Small intestine (tissue), 7 donors: ENCODE measurements at regions not wholly inside any gene's neighbourhood (a gene's known extent, or its start where the extent isn't known, plus 50 kb on each side); places are given as distances from the start of the nearest gene placed in this dataset.

Source experiments
- DNase-seq, 2 donors: peaks; one replicate each; pipeline versions ENCODE4 v3.0.0 to v3.0.0-alpha.2; 2013
- FAIRE-seq: peaks from 2 replicates; lab custom pipeline; 2012; peaks lifted over from hg19 to GRCh38; lab: Jason Lieb, UNC
- H3K27ac ChIP-seq, 3 donors: one replicate each; pipeline ENCODE4 v1.5.1; 2013; ENCODE audit warnings: low read length in 2 of 3, mild to moderate bottlenecking in 2 of 3, control low read depth in 1 of 3, inconsistent platforms in 1 of 3, low read depth in 1 of 3, moderate library complexity in 1 of 3
- H3K27me3 ChIP-seq, 3 donors: one replicate each; pipeline ENCODE4 v1.6.1; 2013; ENCODE audit warnings: low read length in 3 of 3, inconsistent platforms in 1 of 3; ENCODE audit not compliant: control insufficient read depth in 3 of 3, insufficient read depth in 3 of 3
- H3K36me3 ChIP-seq, 3 donors: one replicate each; pipeline ENCODE4 v1.6.1; 2013; ENCODE audit warnings: low read length in 3 of 3, inconsistent platforms in 1 of 3, low read depth in 1 of 3, mild to moderate bottlenecking in 1 of 3, moderate library complexity in 1 of 3; ENCODE audit not compliant: control insufficient read depth in 3 of 3, insufficient read depth in 2 of 3
- H3K4me1 ChIP-seq, 3 donors: one replicate each; pipeline ENCODE4 v1.6.1; 2013; ENCODE audit warnings: low read length in 2 of 3, inconsistent platforms in 1 of 3, low read depth in 1 of 3, mild to moderate bottlenecking in 1 of 3, moderate library complexity in 1 of 3; ENCODE audit not compliant: control insufficient read depth in 3 of 3, insufficient read depth in 2 of 3
- H3K4me3 ChIP-seq, 3 donors: one replicate each; pipeline ENCODE4 v1.5.1; 2013; ENCODE audit warnings: low read length in 3 of 3, control low read depth in 1 of 3, inconsistent platforms in 1 of 3, low read depth in 1 of 3, mild to moderate bottlenecking in 1 of 3, moderate library complexity in 1 of 3
- H3K9me3 ChIP-seq, 2 donors: one replicate each; pipeline ENCODE4 v1.6.1; 2013; ENCODE audit warnings: low read depth in 1 of 2, low read length in 1 of 2; ENCODE audit not compliant: control insufficient read depth in 2 of 2, insufficient read depth in 1 of 2
- WGBS, 3 donors: extraction: QIAGEN DNeasy Blood & Tissue Kit; methylation state at CpG; one replicate each; pipeline ENCODE4 v1.1.7; 2013; 5-methylcytosine and 5-hydroxymethylcytosine counted together
- donor health status: healthy with polysubstance abuse.
- donor health status: control.
- donor health status: control.
- donor health status: Bipolar disorder and iron deficiency.
- donor health status: healthy.

GRCh38 chrX:142742581-142742980 lies 283.1 kb upstream of the SPANXN4 start:
- Histone ChIP-seq H3K27ac (no peak overlapping the region), H3K4me1 (no peaks in the 10 kb centered on the region), H3K27me3 (no peaks in the 10 kb centered on the region), H3K9me3 (no peaks in the 10 kb centered on the region), H3K36me3 (no peaks in the 10 kb centered on the region), H3K4me3 (no peak overlapping the region)
- FAIRE-seq (no peak), DNase-seq (no peak)
- WGBS, 3 donors, result 43 to 69% (median 63%) methylated on average over 2 of the region's 2 CpGs

- no peaks in the 10 kb centered on the region for H3K9me3 ChIP-seq
- FAIRE-seq (no peak), DNase-seq (no peak)
- H3K4me1 ChIP-seq, result no peaks in the 10 kb centered on the region
- 47 to 63% (median 57%) methylated on average over 2 of the region's 2 CpGs for WGBS, 3 donors
- H3K4me3 ChIP-seq, result no peak overlapping the region
- H3K36me3 ChIP-seq, result no peaks in the 10 kb centered on the region
- no peak overlapping the region for H3K27ac ChIP-seq
- H3K27me3 ChIP-seq, result no peaks in the 10 kb centered on the region
Measured at GRCh38 chrX:142733327-142733726, 292.4 kb upstream of the SPANXN4 start.

- Histone ChIP-seq H3K4me3 (no peak overlapping the region), H3K27ac (no peak overlapping the region), H3K27me3 (no peaks in the 10 kb centered on the region), H3K36me3 (no peaks in the 10 kb centered on the region), H3K4me1 (no peaks in the 10 kb centered on the region), H3K9me3 (no peaks in the 10 kb centered on the region)
- no peak for DNase-seq
- FAIRE-seq, result no peak
- 43 to 48% (median 46%) methylated on average over 3 of the region's 3 CpGs for WGBS, 3 donors
Measured at GRCh38 chrX:142711796-142712290, 313.9 kb upstream of the SPANXN4 start.

GRCh38 chrX:142702749-142703148 lies 323.0 kb upstream of the SPANXN4 start:
- H3K9me3 ChIP-seq, result no peaks in the 10 kb centered on the region
- H3K27me3 ChIP-seq, result no peaks in the 10 kb centered on the region
- FAIRE-seq (no peak), DNase-seq (no peak)
- no peaks in the 10 kb centered on the region for H3K36me3 ChIP-seq
- WGBS, 3 donors, result 17 to 53% (median 29%) methylated on average over 2 of the region's 2 CpGs
- H3K27ac ChIP-seq, result no peak overlapping the region
- no peaks in the 10 kb centered on the region for H3K4me1 ChIP-seq
- no peak overlapping the region for H3K4me3 ChIP-seq

GRCh38 chrX:142688256-142688655 lies 337.5 kb upstream of the SPANXN4 start:
- Histone ChIP-seq H3K36me3 (no peaks in the 10 kb centered on the region), H3K9me3 (peaks cover 0 to 4% of the 10 kb centered on the region in 2 donors), H3K4me3 (no peak overlapping the region), H3K27ac (no peak overlapping the region), H3K4me1 (no peaks in the 10 kb centered on the region), H3K27me3 (no peaks in the 10 kb centered on the region)
- no peak for FAIRE-seq
- 72 to 86% (median 83%) methylated on average over 2 of the region's 2 CpGs for WGBS, 3 donors
- no peak for DNase-seq

GRCh38 chrX:142686653-142687283 lies 339.0 kb upstream of the SPANXN4 start:
- FAIRE-seq (no peak), DNase-seq (peak in 1 of 2 donors; percentile 1)
- Histone ChIP-seq H3K27ac (no peak overlapping the region), H3K4me1 (no peaks in the 10 kb centered on the region), H3K4me3 (no peak overlapping the region), H3K36me3 (no peaks in the 10 kb centered on the region), H3K9me3 (no peaks in the 10 kb centered on the region), H3K27me3 (no peaks in the 10 kb centered on the region)
- WGBS, 3 donors, result 10 to 35% (median 24%) methylated on average over 3 of the region's 3 CpGs

- H3K9me3 ChIP-seq, result no peaks in the 10 kb centered on the region
- H3K4me3 ChIP-seq, result no peak overlapping the region
- FAIRE-seq (no peak), DNase-seq (no peak)
- H3K27ac ChIP-seq, result no peak overlapping the region
- WGBS, 3 donors, result 20 to 58% (median 24%) methylated on average over 1 of the region's 1 CpG
- no peaks in the 10 kb centered on the region for H3K27me3 ChIP-seq
- H3K36me3 ChIP-seq, result no peaks in the 10 kb centered on the region
- no peaks in the 10 kb centered on the region for H3K4me1 ChIP-seq
Measured at GRCh38 chrX:142686206-142686605, 339.5 kb upstream of the SPANXN4 start.

- FAIRE-seq, result no peak
- no peak overlapping the region for H3K4me3 ChIP-seq
- H3K36me3 ChIP-seq, result no peaks in the 10 kb centered on the region
- no peaks in the 10 kb centered on the region for H3K27me3 ChIP-seq
- no peaks in the 10 kb centered on the region for H3K4me1 ChIP-seq
- no peak for DNase-seq
- no peak overlapping the region for H3K27ac ChIP-seq
- peaks cover 0 to 3% of the 10 kb centered on the region in 2 donors for H3K9me3 ChIP-seq
Measured at GRCh38 chrX:142680038-142680437, 345.7 kb upstream of the SPANXN4 start.

GRCh38 chrX:142671036-142671435 lies 354.7 kb upstream of the SPANXN4 start:
- FAIRE-seq (no peak), DNase-seq (no peak)
- Histone ChIP-seq H3K9me3 (peaks cover 0 to 3% of the 10 kb centered on the region in 2 donors), H3K36me3 (no peaks in the 10 kb centered on the region), H3K4me3 (no peak overlapping the region), H3K4me1 (no peaks in the 10 kb centered on the region), H3K27me3 (no peaks in the 10 kb centered on the region), H3K27ac (no peak overlapping the region)
- WGBS, 3 donors, result 80 to 92% methylated on average over 1 of the region's 1 CpG; no CpG with 5 or more reads in 1 of the 3 donors
